Neural cell (in vitro differentiated cells): ENCODE measurements at regions not wholly inside any gene's neighbourhood (a gene's known extent, or its start where the extent isn't known, plus 50 kb on each side); places are given as distances from the start of the nearest gene placed in this dataset.

ENCODE experiments used
- H2AFZ ChIP-seq: fragments of 200-600, 300-800 bp; sonication (generic), shearing (Covaris generic); 2 replicates; pipeline ENCODE4 v1.6.0; 2014; ENCODE audit warnings: low read depth, mild to moderate bottlenecking, antibody characterized with exemption, low read length, moderate library complexity
- H3F3A ChIP-seq: fragments of 200-600 bp; shearing (Covaris generic); 2 replicates; pipeline ENCODE4 v1.6.1; 2016; ENCODE audit warnings: mild to moderate bottlenecking, moderate library complexity, mixed read lengths, antibody characterized with exemption, low read length; ENCODE audit not compliant: insufficient read depth, poor library complexity, severe bottlenecking
- H3K27ac ChIP-seq: fragments of 200-600, 300-800 bp; sonication (generic), shearing (Covaris generic); 2 replicates; pipeline ENCODE4 v1.5.1; 2014; ENCODE audit warnings: mild to moderate bottlenecking, low read length, moderate library complexity
- H3K27me3 ChIP-seq: fragments of 300-800, 200-600 bp; sonication (generic), shearing (Covaris generic); 2 replicates; pipeline ENCODE4 v1.6.0; 2014; ENCODE audit warnings: mild to moderate bottlenecking, low read depth, low read length, moderate library complexity; ENCODE audit not compliant: insufficient read depth
- H3K36me3 ChIP-seq: fragments of 300-800, 200-600 bp; sonication (generic), shearing (Covaris generic); 2 replicates; pipeline ENCODE4 v1.5.1; 2014; ENCODE audit warnings: mild to moderate bottlenecking, antibody characterized with exemption, low read length, moderate library complexity; ENCODE audit not compliant: insufficient read depth
- H3K4me2 ChIP-seq: fragments of 300-800, 200-600 bp; sonication (generic), shearing (Covaris generic); 2 replicates; pipeline ENCODE4 v1.6.0; 2014; ENCODE audit warnings: mild to moderate bottlenecking, low read length
- H3K4me3 ChIP-seq: fragments of 300-800, 200-600 bp; sonication (generic), shearing (Covaris generic); 2 replicates; pipeline ENCODE4 v1.5.1; 2014; ENCODE audit warnings: mild to moderate bottlenecking, low read length, moderate library complexity
- H3K79me2 ChIP-seq: fragments of 200-600 bp; shearing (Covaris generic); replicated peaks from 2 replicates; pipeline ENCODE4 v1.6.0; 2014; ENCODE audit warnings: mild to moderate bottlenecking, low read length, moderate library complexity; ENCODE audit not compliant: insufficient read depth
- H3K9ac ChIP-seq: fragments of 300-800, 200-600 bp; sonication (generic), shearing (Covaris generic); 2 replicates; pipeline ENCODE4 v1.6.1; 2016; ENCODE audit warnings: mild to moderate bottlenecking, low read length, mixed read lengths
- H3K9me2 ChIP-seq: fragments of 200-600 bp; shearing (Covaris generic); 2 replicates; pipeline ENCODE4 v1.6.1; 2016; ENCODE audit warnings: mild to moderate bottlenecking, low read length, mixed read lengths; ENCODE audit not compliant: insufficient read depth
- H3K9me3 ChIP-seq: fragments of 200-600, 300-800 bp; sonication (generic), shearing (Covaris generic); 2 replicates; pipeline ENCODE4 v1.6.1; 2016; ENCODE audit warnings: mild to moderate bottlenecking, mixed run types, low read length, moderate library complexity, mixed read lengths
- H4K20me1 ChIP-seq: fragments of 200-600 bp; shearing (Covaris generic); 2 replicates; pipeline ENCODE4 v1.6.1; 2016; ENCODE audit warnings: mild to moderate bottlenecking, mixed run types; ENCODE audit not compliant: insufficient read depth
- EP300 ChIP-seq: fragments of 450-650 bp; conservative IDR thresholded peaks from 2 replicates; pipeline ENCODE4 v1.6.1; 2014; ENCODE audit warnings: antibody characterized with exemption, mild to moderate bottlenecking, moderate library complexity; ENCODE audit not compliant: poor library complexity, severe bottlenecking
- EZH2 ChIP-seq: fragments of 200-600, 300-800 bp; shearing (Covaris generic), sonication (generic); IDR thresholded peaks from 2 replicates; pipeline ENCODE4 v1.6.1; 2014; ENCODE audit warnings: antibody characterized with exemption, low read length, borderline replicate concordance, mild to moderate bottlenecking; ENCODE audit not compliant: insufficient read depth, poor library complexity, severe bottlenecking
- MXI1 ChIP-seq: fragments of 450-650 bp; conservative IDR thresholded peaks from 2 replicates; pipeline ENCODE4 v1.6.1; 2014; ENCODE audit warnings: antibody characterized with exemption, mild to moderate bottlenecking; ENCODE audit not compliant: poor library complexity, severe bottlenecking
- POLR2AphosphoS5 ChIP-seq: IDR thresholded peaks from 2 replicates; pipeline ENCODE4 v1.6.1; 2012
- RAD21 ChIP-seq: fragments of 450-650 bp; conservative IDR thresholded peaks from 2 replicates; pipeline ENCODE4 v1.6.1; 2014; ENCODE audit warnings: antibody characterized with exemption, mild to moderate bottlenecking, moderate library complexity
- SMC3 ChIP-seq: fragments of 450-650 bp; conservative IDR thresholded peaks from 2 replicates; pipeline ENCODE4 v1.6.1; 2014; ENCODE audit warnings: antibody characterized with exemption, mild to moderate bottlenecking, moderate library complexity; ENCODE audit not compliant: poor library complexity
- TAF1 ChIP-seq: IDR thresholded peaks from 2 replicates; pipeline ENCODE4 v1.6.1; 2012; ENCODE audit warnings: low read depth
- small RNA-seq, 3 experiments: library from RNA; depleted of rRNA; stranded (forward); fragments of <200 nt; gene quantifications; one replicate each; pipeline ENCODE3, GENCODE V24; 2012
- TF ChIP-seq, protein P1 (sequence below): IDR thresholded peaks from 2 replicates; pipeline ENCODE4 v1.6.1; 2012; ENCODE audit warnings: borderline replicate concordance
- TF ChIP-seq, protein P2 (sequence below): fragments of 450-650 bp; IDR thresholded peaks from 2 replicates; pipeline ENCODE4 v1.5.1; 2014; ENCODE audit warnings: antibody characterized with exemption, mild to moderate bottlenecking, moderate library complexity; ENCODE audit not compliant: poor library complexity, severe bottlenecking

- Histone ChIP-seq H4K20me1 (no peaks in the 10 kb centered on the region), H3K4me3 (no peak overlapping the region), H3K9ac (no peak overlapping the region), H3K4me2 (no peak overlapping the region), H3K27ac (no peak overlapping the region), H3K9me3 (no peaks in the 10 kb centered on the region), H3K9me2 (no peaks in the 10 kb centered on the region), H3K36me3 (no peaks in the 10 kb centered on the region), H3K79me2 (no peaks in the 10 kb centered on the region), H2AFZ (no peak overlapping the region), H3K27me3 (no peaks in the 10 kb centered on the region), H3F3A (no peaks in the 10 kb centered on the region)
- no peak for TF ChIP-seq POLR2AphosphoS5
- TF ChIP-seq TAF1 = no peak
- no peak for TF ChIP-seq SMC3
- TF ChIP-seq EZH2 = no peak
- TF ChIP-seq EP300 = no peak
- TF ChIP-seq, protein P1, sequence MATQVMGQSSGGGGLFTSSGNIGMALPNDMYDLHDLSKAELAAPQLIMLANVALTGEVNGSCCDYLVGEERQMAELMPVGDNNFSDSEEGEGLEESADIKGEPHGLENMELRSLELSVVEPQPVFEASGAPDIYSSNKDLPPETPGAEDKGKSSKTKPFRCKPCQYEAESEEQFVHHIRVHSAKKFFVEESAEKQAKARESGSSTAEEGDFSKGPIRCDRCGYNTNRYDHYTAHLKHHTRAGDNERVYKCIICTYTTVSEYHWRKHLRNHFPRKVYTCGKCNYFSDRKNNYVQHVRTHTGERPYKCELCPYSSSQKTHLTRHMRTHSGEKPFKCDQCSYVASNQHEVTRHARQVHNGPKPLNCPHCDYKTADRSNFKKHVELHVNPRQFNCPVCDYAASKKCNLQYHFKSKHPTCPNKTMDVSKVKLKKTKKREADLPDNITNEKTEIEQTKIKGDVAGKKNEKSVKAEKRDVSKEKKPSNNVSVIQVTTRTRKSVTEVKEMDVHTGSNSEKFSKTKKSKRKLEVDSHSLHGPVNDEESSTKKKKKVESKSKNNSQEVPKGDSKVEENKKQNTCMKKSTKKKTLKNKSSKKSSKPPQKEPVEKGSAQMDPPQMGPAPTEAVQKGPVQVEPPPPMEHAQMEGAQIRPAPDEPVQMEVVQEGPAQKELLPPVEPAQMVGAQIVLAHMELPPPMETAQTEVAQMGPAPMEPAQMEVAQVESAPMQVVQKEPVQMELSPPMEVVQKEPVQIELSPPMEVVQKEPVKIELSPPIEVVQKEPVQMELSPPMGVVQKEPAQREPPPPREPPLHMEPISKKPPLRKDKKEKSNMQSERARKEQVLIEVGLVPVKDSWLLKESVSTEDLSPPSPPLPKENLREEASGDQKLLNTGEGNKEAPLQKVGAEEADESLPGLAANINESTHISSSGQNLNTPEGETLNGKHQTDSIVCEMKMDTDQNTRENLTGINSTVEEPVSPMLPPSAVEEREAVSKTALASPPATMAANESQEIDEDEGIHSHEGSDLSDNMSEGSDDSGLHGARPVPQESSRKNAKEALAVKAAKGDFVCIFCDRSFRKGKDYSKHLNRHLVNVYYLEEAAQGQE = no peak
- TF ChIP-seq RAD21 = no peak
- TF ChIP-seq, protein P2, sequence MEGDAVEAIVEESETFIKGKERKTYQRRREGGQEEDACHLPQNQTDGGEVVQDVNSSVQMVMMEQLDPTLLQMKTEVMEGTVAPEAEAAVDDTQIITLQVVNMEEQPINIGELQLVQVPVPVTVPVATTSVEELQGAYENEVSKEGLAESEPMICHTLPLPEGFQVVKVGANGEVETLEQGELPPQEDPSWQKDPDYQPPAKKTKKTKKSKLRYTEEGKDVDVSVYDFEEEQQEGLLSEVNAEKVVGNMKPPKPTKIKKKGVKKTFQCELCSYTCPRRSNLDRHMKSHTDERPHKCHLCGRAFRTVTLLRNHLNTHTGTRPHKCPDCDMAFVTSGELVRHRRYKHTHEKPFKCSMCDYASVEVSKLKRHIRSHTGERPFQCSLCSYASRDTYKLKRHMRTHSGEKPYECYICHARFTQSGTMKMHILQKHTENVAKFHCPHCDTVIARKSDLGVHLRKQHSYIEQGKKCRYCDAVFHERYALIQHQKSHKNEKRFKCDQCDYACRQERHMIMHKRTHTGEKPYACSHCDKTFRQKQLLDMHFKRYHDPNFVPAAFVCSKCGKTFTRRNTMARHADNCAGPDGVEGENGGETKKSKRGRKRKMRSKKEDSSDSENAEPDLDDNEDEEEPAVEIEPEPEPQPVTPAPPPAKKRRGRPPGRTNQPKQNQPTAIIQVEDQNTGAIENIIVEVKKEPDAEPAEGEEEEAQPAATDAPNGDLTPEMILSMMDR = no peak
- TF ChIP-seq MXI1 = no peak
Measured at GRCh38 chr4:134260126-134260525, 58.5 kb upstream of the PABPC4L start.

Small RNA genes in the stretch of these regions (small RNA-seq; reads per million reads assigned to genes)
- 0 reads per million in 3 experiments for gene AC104619.4
- gene RF00026 = 0 reads per million in 3 experiments
